ENCODE measurements at regions not wholly inside any gene's neighbourhood (a gene's known extent, or its start where the extent isn't known, plus 50 kb on each side); places are given as distances from the start of the nearest gene placed in this dataset.
"Not testable (repeated sequence)": the region's sequence is repeated elsewhere in the genome, so short reads cannot be mapped to it uniquely, and the experiment has no call there.

DNA sequence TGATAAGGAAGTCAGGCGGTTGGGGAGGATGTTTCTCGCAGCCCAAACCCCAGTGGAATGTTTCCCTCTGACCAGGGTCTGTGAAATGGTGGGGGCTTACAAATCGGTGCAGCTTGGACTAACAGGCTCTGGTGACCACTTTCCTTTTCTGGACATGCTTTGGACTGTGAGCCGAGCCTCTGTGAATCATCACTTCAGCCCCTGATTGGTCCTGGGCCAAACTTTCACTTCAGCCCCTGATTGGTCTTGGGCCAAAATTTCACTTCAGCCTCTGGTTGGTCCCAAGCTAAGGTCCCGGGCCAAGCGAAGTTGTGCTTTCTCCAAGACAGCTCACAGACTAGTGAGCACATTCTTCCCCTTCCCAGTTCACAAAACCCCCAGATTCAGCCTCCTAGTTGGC, 223.7 kb upstream of the ANKRD20A1 start:
- not testable (repeated sequence) for H3K4me1 ChIP-seq (ENCODE audit: control insufficient read depth, insufficient read depth, low read length); H3K36me3 ChIP-seq (ENCODE audit: control insufficient read depth, insufficient read depth, low read length); H3K27me3 ChIP-seq (ENCODE audit: control insufficient read depth, insufficient read depth, low read length); DNase-seq (ENCODE audit: low read depth, low spot score); H3K4me3 ChIP-seq (ENCODE audit: low read length); H3K9me3 ChIP-seq (ENCODE audit: control insufficient read depth, insufficient read depth, low read length); H3K27ac ChIP-seq (ENCODE audit: low read length)
- WGBS (ENCODE audit: insufficient coverage, insufficient read length) = no CpG with 5 or more reads among the region's 6 CpGs

DNA sequence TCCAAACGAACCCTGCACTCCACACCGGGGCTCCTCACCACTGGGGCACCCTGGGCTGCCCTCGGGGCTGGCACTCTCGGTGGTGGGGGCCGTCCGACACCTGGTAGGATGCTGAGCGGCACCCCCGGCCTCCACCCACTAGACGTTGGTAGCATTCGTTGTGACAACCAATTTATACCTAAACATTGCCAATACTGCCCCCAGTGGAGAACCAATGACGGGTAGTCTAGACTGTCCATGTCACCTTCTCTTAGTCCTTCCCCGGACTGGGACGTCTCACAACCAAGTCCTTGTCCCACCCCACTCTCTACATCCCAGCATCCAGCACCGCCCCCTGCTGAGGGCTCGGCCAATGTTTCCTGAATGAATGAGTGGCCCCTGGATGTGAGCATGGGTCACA, 246.8 kb upstream of the ANKRD20A1 start:
- not testable (repeated sequence) for H3K27ac ChIP-seq (ENCODE audit: low read length); DNase-seq (ENCODE audit: low read depth, low spot score); H3K4me3 ChIP-seq (ENCODE audit: low read length); H3K4me1 ChIP-seq (ENCODE audit: control insufficient read depth, insufficient read depth, low read length); H3K27me3 ChIP-seq (ENCODE audit: control insufficient read depth, insufficient read depth, low read length); H3K9me3 ChIP-seq (ENCODE audit: control insufficient read depth, insufficient read depth, low read length); H3K36me3 ChIP-seq (ENCODE audit: control insufficient read depth, insufficient read depth, low read length)
- no CpG with 5 or more reads among the region's 15 CpGs for WGBS (ENCODE audit: insufficient coverage, insufficient read length)

DNA sequence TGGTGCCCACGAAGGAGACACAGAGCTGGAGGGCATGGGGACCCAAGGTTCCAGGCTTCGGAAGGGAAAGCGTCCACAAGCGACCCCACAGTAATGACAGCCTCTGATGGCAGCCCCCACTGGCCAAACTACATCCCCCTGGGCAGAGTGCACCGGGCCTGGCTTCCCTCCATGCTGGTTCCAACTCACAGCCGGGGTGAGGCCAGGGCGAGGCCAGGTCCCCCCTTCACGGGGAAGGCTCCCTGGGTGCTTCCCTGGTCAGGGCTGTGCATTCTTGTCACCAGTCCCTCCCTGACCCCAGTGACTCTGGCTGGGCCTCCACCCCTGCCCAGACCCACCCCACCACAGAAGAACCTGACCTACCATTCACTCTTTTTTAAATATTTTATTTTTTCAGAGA, 248.9 kb upstream of the ANKRD20A1 start:
- H3K27me3 ChIP-seq (ENCODE audit: control insufficient read depth, insufficient read depth, low read length); H3K36me3 ChIP-seq (ENCODE audit: control insufficient read depth, insufficient read depth, low read length); H3K27ac ChIP-seq (ENCODE audit: low read length); H3K4me3 ChIP-seq (ENCODE audit: low read length); DNase-seq (ENCODE audit: low read depth, low spot score); H3K4me1 ChIP-seq (ENCODE audit: control insufficient read depth, insufficient read depth, low read length); H3K9me3 ChIP-seq (ENCODE audit: control insufficient read depth, insufficient read depth, low read length): not testable (repeated sequence)
- WGBS (ENCODE audit: insufficient coverage, insufficient read length) = no CpG with 5 or more reads among the region's 8 CpGs

DNA sequence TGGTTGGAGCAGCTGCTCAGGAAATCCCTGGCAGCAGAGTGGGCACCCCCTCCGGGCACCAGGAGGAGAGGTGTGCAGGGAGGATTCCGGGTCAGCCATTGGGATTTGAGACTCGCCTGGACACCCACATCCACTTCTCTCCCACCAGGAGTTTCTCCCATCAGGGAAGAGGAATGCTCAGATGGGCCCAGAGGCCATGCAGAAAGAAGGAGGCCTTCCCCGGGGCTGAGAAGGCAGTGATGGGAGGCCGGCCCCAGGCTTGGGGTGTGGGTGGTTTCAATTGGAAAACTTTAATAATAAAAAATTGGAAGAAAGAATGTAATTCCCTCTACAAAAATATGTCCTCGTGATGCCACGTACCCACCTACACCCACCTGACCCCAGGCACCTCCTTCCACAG, 249.3 kb upstream of the ANKRD20A1 start:
- not testable (repeated sequence) for H3K27ac ChIP-seq (ENCODE audit: low read length); H3K36me3 ChIP-seq (ENCODE audit: control insufficient read depth, insufficient read depth, low read length); DNase-seq (ENCODE audit: low read depth, low spot score); H3K27me3 ChIP-seq (ENCODE audit: control insufficient read depth, insufficient read depth, low read length); H3K4me1 ChIP-seq (ENCODE audit: control insufficient read depth, insufficient read depth, low read length); H3K9me3 ChIP-seq (ENCODE audit: control insufficient read depth, insufficient read depth, low read length); H3K4me3 ChIP-seq (ENCODE audit: low read length)
- no CpG with 5 or more reads among the region's 7 CpGs for WGBS (ENCODE audit: insufficient coverage, insufficient read length)

DNA sequence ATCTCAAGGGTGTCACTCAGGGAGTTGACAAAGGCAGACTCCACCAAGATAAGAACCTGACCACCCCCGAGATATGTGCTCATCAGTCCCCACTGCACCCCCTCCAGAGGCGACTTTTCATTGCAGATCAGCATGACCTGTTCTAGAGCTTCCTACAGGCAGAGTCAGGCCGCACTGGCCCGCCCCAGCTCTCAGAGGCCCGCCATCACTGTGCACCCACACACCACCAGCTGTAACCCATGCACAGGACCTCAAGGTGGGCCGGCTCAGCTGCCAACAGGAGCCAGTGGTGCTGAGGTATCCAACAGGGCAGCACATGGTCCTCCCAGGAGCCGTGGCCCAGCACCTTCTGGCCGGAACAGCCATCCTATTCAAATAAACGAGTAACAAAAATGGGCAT, 253.6 kb upstream of the ANKRD20A1 start:
- not testable (repeated sequence) for H3K27me3 ChIP-seq (ENCODE audit: control insufficient read depth, insufficient read depth, low read length); H3K27ac ChIP-seq (ENCODE audit: low read length); H3K36me3 ChIP-seq (ENCODE audit: control insufficient read depth, insufficient read depth, low read length); H3K9me3 ChIP-seq (ENCODE audit: control insufficient read depth, insufficient read depth, low read length); H3K4me1 ChIP-seq (ENCODE audit: control insufficient read depth, insufficient read depth, low read length); H3K4me3 ChIP-seq (ENCODE audit: low read length); DNase-seq (ENCODE audit: low read depth, low spot score)
- WGBS (ENCODE audit: insufficient coverage, insufficient read length) = no CpG with 5 or more reads among the region's 9 CpGs

DNA sequence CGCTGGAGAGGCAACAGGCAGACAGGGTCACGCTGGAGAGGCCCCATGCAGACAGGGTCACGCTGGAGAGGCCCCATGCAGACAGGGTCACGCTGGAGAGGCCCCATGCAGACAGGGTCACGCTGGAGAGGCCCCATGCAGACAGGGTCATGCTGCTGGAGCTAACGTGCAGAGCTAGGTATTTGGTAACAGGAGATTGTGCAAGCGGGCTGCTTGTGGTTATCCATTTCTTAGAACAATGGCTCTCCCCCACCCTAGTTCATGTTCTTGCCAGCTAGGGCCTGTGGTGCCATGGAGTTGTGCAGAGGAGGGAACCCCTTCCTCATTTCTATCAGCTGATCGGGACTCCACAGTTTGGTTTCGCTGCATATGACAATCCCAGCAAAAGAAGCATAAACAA, 255.1 kb upstream of the ANKRD20A1 start:
- WGBS (ENCODE audit: insufficient coverage, insufficient read length) = no CpG with 5 or more reads among the region's 9 CpGs
- H3K36me3 ChIP-seq (ENCODE audit: control insufficient read depth, insufficient read depth, low read length); H3K27me3 ChIP-seq (ENCODE audit: control insufficient read depth, insufficient read depth, low read length); DNase-seq (ENCODE audit: low read depth, low spot score); H3K4me3 ChIP-seq (ENCODE audit: low read length); H3K27ac ChIP-seq (ENCODE audit: low read length); H3K9me3 ChIP-seq (ENCODE audit: control insufficient read depth, insufficient read depth, low read length); H3K4me1 ChIP-seq (ENCODE audit: control insufficient read depth, insufficient read depth, low read length): not testable (repeated sequence)

DNA sequence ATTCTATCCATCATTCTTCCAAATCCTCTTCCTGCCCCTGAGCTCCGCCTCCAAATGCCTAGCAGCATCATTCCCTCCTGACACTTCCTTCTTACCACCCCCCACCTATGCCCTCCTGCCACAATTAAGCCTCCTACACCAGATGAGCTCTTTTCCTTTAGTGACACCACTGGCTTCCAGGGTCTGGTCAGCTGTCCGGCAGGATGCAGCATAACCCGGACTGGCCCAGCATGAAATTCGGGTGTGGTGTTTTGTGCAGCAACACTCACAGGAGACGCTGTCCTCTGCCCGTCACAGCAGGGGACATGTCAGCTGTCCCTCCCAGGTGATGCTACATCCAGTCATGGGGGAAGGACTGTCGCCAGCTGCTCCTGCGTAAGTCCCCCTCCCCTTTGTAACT, 266.3 kb upstream of the ANKRD20A1 start:
- H3K4me1 ChIP-seq (ENCODE audit: control insufficient read depth, insufficient read depth, low read length); H3K9me3 ChIP-seq (ENCODE audit: control insufficient read depth, insufficient read depth, low read length); H3K27ac ChIP-seq (ENCODE audit: low read length); H3K4me3 ChIP-seq (ENCODE audit: low read length); H3K36me3 ChIP-seq (ENCODE audit: control insufficient read depth, insufficient read depth, low read length); DNase-seq (ENCODE audit: low read depth, low spot score); H3K27me3 ChIP-seq (ENCODE audit: control insufficient read depth, insufficient read depth, low read length): not testable (repeated sequence)
- no CpG with 5 or more reads among the region's 8 CpGs for WGBS (ENCODE audit: insufficient coverage, insufficient read length)

DNA sequence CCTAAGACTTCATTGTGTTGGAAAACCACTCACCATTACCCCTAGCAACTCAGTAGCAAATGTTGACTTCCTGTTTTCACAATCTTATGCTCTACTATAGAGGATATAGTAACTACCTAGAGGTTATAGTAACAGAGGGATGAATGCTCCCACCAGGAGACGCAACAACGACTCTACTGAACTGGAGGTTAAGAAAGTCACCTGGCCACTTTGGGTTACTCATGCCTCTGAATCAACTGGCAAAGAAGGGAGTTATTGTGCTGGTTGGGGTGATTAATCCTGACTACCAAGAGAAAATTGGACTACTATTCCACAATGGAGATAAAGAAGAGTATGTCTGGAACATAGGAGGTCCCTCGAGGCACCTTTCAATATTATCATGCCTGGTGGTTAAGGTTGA, 302.9 kb upstream of the ANKRD20A1 start:
- H3K4me3 ChIP-seq (ENCODE audit: low read length); H3K4me1 ChIP-seq (ENCODE audit: control insufficient read depth, insufficient read depth, low read length); H3K27ac ChIP-seq (ENCODE audit: low read length); H3K36me3 ChIP-seq (ENCODE audit: control insufficient read depth, insufficient read depth, low read length); DNase-seq (ENCODE audit: low read depth, low spot score); H3K27me3 ChIP-seq (ENCODE audit: control insufficient read depth, insufficient read depth, low read length); H3K9me3 ChIP-seq (ENCODE audit: control insufficient read depth, insufficient read depth, low read length): not testable (repeated sequence)
- no CpG with 5 or more reads among the region's 3 CpGs for WGBS (ENCODE audit: insufficient coverage, insufficient read length)

DNA sequence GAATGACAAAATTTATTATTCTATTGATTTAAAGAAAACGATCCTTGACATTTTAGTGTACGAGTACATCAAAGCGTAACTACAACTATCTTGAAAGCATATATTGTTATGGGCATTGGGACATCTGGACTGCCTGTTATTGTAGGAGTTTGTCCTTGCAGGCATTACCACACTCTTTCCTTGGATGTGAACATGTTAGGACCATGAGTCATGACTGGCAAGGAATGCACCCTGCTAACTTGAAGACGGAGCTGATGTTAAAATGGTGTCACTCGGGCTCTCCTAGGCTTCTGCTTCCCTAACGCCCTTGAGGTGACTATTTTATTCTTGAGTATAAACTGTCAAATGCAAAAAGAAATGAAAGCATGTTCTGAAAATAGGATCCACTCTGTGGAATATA, 308.7 kb upstream of the ANKRD20A1 start:
- not testable (repeated sequence) for H3K9me3 ChIP-seq (ENCODE audit: control insufficient read depth, insufficient read depth, low read length); H3K4me3 ChIP-seq (ENCODE audit: low read length); DNase-seq (ENCODE audit: low read depth, low spot score); H3K4me1 ChIP-seq (ENCODE audit: control insufficient read depth, insufficient read depth, low read length); H3K27me3 ChIP-seq (ENCODE audit: control insufficient read depth, insufficient read depth, low read length); H3K36me3 ChIP-seq (ENCODE audit: control insufficient read depth, insufficient read depth, low read length); H3K27ac ChIP-seq (ENCODE audit: low read length)
- no CpG with 5 or more reads among the region's 6 CpGs for WGBS (ENCODE audit: insufficient coverage, insufficient read length)

DNA sequence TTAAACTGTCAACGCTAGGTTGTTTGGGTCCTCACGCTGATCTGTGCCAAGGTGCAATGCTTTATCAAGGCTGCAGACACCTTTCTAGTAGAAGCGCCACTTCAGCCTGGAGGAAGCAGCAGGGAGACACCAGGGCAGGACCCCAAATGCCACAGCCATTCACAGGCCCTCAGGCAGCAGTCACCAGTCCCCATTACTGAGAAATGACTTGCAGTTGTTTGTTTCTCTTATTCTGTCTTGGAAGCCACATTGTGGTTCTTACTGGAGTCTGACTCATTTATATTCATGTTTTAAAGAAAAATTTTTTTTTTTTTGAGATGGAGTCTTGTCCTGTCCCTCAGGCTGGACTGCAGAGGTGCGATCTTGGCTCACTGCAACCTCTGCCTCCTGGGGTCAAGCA, 328.9 kb upstream of the ANKRD20A1 start:
- H3K27ac ChIP-seq (ENCODE audit: low read length); H3K36me3 ChIP-seq (ENCODE audit: control insufficient read depth, insufficient read depth, low read length); H3K9me3 ChIP-seq (ENCODE audit: control insufficient read depth, insufficient read depth, low read length); H3K27me3 ChIP-seq (ENCODE audit: control insufficient read depth, insufficient read depth, low read length); H3K4me1 ChIP-seq (ENCODE audit: control insufficient read depth, insufficient read depth, low read length); DNase-seq (ENCODE audit: low read depth, low spot score); H3K4me3 ChIP-seq (ENCODE audit: low read length): not testable (repeated sequence)
- no CpG with 5 or more reads among the region's 4 CpGs for WGBS (ENCODE audit: insufficient coverage, insufficient read length)

DNA sequence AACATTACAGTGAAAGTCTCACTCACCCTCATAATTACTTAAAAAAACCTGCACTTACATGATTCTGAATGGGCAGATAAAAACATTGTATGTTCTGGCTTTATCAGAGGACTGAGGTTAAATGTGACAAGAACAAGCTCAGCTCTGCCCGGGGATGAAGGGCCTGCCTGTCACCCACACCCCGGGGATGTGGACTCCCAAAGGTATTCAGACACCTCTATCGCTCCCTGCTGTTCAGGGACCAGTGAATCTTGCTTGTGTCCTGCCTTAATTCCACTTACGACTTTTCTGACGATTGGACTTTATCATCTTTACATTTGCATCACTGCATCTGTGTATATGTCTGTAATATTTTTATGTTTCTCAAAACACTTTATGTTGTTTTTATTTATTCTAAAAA, 341.8 kb upstream of the ANKRD20A1 start:
- not testable (repeated sequence) for H3K27me3 ChIP-seq (ENCODE audit: control insufficient read depth, insufficient read depth, low read length); H3K9me3 ChIP-seq (ENCODE audit: control insufficient read depth, insufficient read depth, low read length); H3K27ac ChIP-seq (ENCODE audit: low read length); H3K4me3 ChIP-seq (ENCODE audit: low read length); H3K36me3 ChIP-seq (ENCODE audit: control insufficient read depth, insufficient read depth, low read length); DNase-seq (ENCODE audit: low read depth, low spot score); H3K4me1 ChIP-seq (ENCODE audit: control insufficient read depth, insufficient read depth, low read length)
- WGBS (ENCODE audit: insufficient coverage, insufficient read length) = no CpG with 5 or more reads among the region's 5 CpGs

Measured in iPS DF 6.9 (cell line).